Fibroblast of mammary gland (primary cell): ENCODE measurements at regions not wholly inside any gene's neighbourhood (a gene's known extent, or its start where the extent isn't known, plus 50 kb on each side); places are given as distances from the start of the nearest gene placed in this dataset.

Source experiments
- DNase-seq: peaks from one replicate; pipeline ENCODE4 v3.0.0-alpha.2; 2010; ENCODE audit warnings: low read depth
- H3K4me3 ChIP-seq: 2 replicates; pipeline ENCODE4 v1.5.1; 2011; ENCODE audit warnings: low read depth, mild to moderate bottlenecking, low read length, moderate library complexity; ENCODE audit not compliant: control insufficient read depth
- CTCF ChIP-seq: conservative IDR thresholded peaks from 2 replicates; pipeline ENCODE4 v1.5.1; 2011; ENCODE audit warnings: low read depth, low read length, inconsistent platforms; ENCODE audit not compliant: control insufficient read depth, insufficient read depth

GRCh38 chr6:156164701-156165452 lies 612.3 kb upstream of the ARID1B start:
- no peak for TF ChIP-seq CTCF
- H3K4me3 ChIP-seq = no peak overlapping the region
- DNase-seq = no peak

GRCh38 chr6:156163311-156163710 lies 613.9 kb upstream of the ARID1B start:
- no peak for TF ChIP-seq CTCF
- DNase-seq = no peak
- H3K4me3 ChIP-seq = no peak overlapping the region

GRCh38 chr6:156161471-156161870 lies 615.7 kb upstream of the ARID1B start:
- no peak for TF ChIP-seq CTCF
- DNase-seq = no peak
- no peak overlapping the region for H3K4me3 ChIP-seq

- H3K4me3 ChIP-seq = no peak overlapping the region
- TF ChIP-seq CTCF = no peak
- DNase-seq = no peak
Observed at GRCh38 chr6:156160795-156161165, 616.4 kb upstream of the ARID1B start.

- no peak for DNase-seq
- no peak overlapping the region for H3K4me3 ChIP-seq
- TF ChIP-seq CTCF = no peak
Observed at GRCh38 chr6:156160007-156160794, 617.0 kb upstream of the ARID1B start.

- no peak for DNase-seq
- no peak for TF ChIP-seq CTCF
- H3K4me3 ChIP-seq = no peak overlapping the region
Observed at GRCh38 chr6:156154896-156155295, 622.3 kb upstream of the ARID1B start.

GRCh38 chr6:156150391-156150790 lies 626.8 kb upstream of the ARID1B start:
- no peak overlapping the region for H3K4me3 ChIP-seq
- DNase-seq = no peak
- no peak for TF ChIP-seq CTCF
